Smooth muscle cell (in vitro differentiated cells): ENCODE measurements at regions not wholly inside any gene's neighbourhood (a gene's known extent, or its start where the extent isn't known, plus 50 kb on each side); places are given as distances from the start of the nearest gene placed in this dataset.
"Not testable (repeated sequence)": the region's sequence is repeated elsewhere in the genome, so short reads cannot be mapped to it uniquely, and the experiment has no call there.

Source experiments
- DNase-seq: peaks from one replicate; lab custom pipeline; 2025; ENCODE audit not compliant: unreplicated experiment; lab: John Stamatoyannopoulos, UW
- H2AFZ ChIP-seq: fragments of 200-600 bp; sonication (generic); 2 replicates; pipeline ENCODE4 v1.6.0; 2016; ENCODE audit warnings: antibody characterized with exemption, low read depth, mild to moderate bottlenecking
- H3F3A ChIP-seq: fragments of 200-600 bp; sonication (generic); 2 replicates; pipeline ENCODE4 v1.6.0; 2017; ENCODE audit warnings: antibody characterized with exemption, low read depth
- H3K27ac ChIP-seq: fragments of 200-600 bp; sonication (generic); 2 replicates; pipeline ENCODE4 v1.5.1; 2016; ENCODE audit warnings: low read depth, mild to moderate bottlenecking
- H3K27me3 ChIP-seq: fragments of 200-600 bp; sonication (generic); 2 replicates; pipeline ENCODE4 v1.6.1; 2016; ENCODE audit warnings: low read depth, mild to moderate bottlenecking
- H3K36me3 ChIP-seq: fragments of 200-600 bp; sonication (generic); 2 replicates; pipeline ENCODE4 v1.5.1; 2016; ENCODE audit warnings: low read depth
- H3K4me1 ChIP-seq: fragments of 200-600 bp; sonication (generic); 2 replicates; pipeline ENCODE4 v1.5.1; 2016; ENCODE audit warnings: low read depth
- H3K4me2 ChIP-seq: fragments of 200-600 bp; sonication (generic); 2 replicates; pipeline ENCODE4 v1.6.0; 2016; ENCODE audit warnings: mild to moderate bottlenecking
- H3K4me3 ChIP-seq: fragments of 200-600 bp; sonication (generic); 2 replicates; pipeline ENCODE4 v1.5.1; 2016; ENCODE audit warnings: mild to moderate bottlenecking
- H3K79me2 ChIP-seq: fragments of 200-600 bp; sonication (generic); 2 replicates; pipeline ENCODE4 v1.6.0; 2016; ENCODE audit warnings: low read depth, mild to moderate bottlenecking
- H3K9ac ChIP-seq: fragments of 200-600 bp; sonication (generic); 2 replicates; pipeline ENCODE4 v1.6.0; 2016; ENCODE audit warnings: low read depth
- H3K9me3 ChIP-seq: fragments of 200-600 bp; sonication (generic); replicated peaks from 2 replicates; pipeline ENCODE4 v1.5.1; 2016; ENCODE audit warnings: low read depth
- H4K20me1 ChIP-seq: fragments of 200-600 bp; sonication (generic); 2 replicates; pipeline ENCODE4 v1.6.0; 2016; ENCODE audit warnings: low read depth
- WGBS: methylation state at CpG from one replicate; pipeline ENCODE4 v1.1.7; 2016; ENCODE audit warnings: low lambda C conversion rate; 5-methylcytosine and 5-hydroxymethylcytosine counted together

- not testable (repeated sequence) for H3K27ac ChIP-seq, H3K9me3 ChIP-seq, H3K4me3 ChIP-seq, H3K36me3 ChIP-seq, H3K9ac ChIP-seq, DNase-seq, H3K4me2 ChIP-seq, H3K27me3 ChIP-seq, H3K4me1 ChIP-seq, H2AFZ ChIP-seq
- H3K79me2 ChIP-seq: peaks cover 90% of the 10 kb centered on the region
- WGBS: 95% methylated on average over 23 of the region's 23 CpGs
- H3F3A ChIP-seq: peaks cover 11% of the 10 kb centered on the region
- peaks cover 91% of the 10 kb centered on the region for H4K20me1 ChIP-seq
Observed at GRCh38 chr16:21506857-21507456, 92.4 kb upstream of the METTL9 start.

GRCh38 chr16:21507631-21508305 is 91.6 kb upstream of the METTL9 start:
- peaks cover 98% of the 10 kb centered on the region for H3K79me2 ChIP-seq
- H3F3A ChIP-seq: peaks cover 19% of the 10 kb centered on the region
- not testable (repeated sequence) for H3K27me3 ChIP-seq, H3K4me3 ChIP-seq, H3K36me3 ChIP-seq, H3K4me2 ChIP-seq, H2AFZ ChIP-seq, DNase-seq, H3K9me3 ChIP-seq, H3K27ac ChIP-seq, H3K4me1 ChIP-seq, H3K9ac ChIP-seq
- H4K20me1 ChIP-seq: peaks cover 99% of the 10 kb centered on the region
- whole genome bisulfite sequencing: 94% methylated on average over 15 of the region's 15 CpGs

DNA sequence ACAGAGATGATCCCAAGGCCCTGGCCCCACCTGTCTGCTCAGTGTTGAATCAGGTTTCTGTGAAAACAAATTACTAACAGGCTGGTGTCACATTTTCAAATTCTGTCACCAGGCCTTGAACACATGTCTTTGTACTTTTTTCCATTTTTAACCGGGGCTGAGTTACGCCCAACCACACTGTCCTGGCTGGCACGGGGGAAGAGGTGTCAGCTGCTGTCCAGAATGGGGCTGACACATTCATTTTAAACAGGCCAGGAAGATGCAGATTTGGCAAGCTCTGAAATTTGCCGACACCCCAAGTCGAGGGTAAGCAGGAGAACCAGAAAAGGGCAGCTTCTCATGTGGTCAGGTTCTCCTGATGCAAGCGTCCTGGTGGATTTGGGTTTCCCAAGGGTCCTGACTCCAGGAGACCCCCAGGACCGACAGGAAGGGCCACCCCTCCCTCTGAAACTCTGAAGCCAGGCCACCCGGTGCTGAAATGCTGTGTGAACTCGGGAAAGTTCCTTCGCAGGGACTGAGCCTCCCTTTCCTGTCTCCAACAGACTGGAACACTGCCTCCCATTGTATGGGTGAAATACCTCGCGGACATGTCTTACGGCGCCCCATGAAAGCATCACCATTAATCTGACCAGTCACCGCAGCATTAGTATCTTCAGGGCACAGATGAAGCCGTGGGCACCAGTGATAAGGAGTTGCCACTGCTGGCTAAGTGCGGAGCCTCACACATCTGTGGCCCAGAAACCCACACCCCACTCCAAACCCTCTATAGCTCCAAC is 90.5 kb upstream of the METTL9 start:
- H3K4me2 ChIP-seq: not testable (repeated sequence)

DNA sequence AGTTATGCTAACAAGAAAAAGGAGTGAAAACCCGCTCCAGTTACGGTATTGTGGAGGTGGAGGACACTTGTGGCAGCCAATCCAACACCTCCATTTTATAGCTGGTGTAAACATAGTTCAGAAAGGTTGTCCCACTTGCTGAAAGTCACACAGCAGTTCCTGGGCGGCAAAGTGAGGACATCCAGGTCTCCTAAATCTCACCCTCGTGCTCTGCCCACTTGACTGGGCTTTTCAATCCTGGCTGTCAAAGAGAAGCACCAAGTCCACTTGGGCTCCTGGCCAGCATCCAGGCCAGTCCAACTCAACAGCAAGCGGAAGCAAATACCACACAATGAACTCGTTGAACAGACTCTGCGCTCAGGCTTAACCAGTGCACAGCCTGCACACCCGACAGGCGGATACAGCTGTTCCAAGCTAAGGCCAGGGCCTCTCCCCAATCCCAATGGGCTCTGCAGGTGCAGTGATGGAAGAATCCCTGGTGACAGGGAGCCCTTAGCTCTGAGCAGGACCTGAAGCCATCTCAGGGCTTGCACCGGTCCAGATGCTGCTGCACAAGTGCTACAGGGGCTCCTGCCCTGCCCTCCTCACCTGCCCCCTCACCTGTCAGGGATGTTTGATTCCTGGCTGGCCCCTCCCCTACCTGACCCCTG is 89.8 kb upstream of the METTL9 start:
- not testable (repeated sequence) for DNase-seq, H3K9me3 ChIP-seq, H3K27ac ChIP-seq, H2AFZ ChIP-seq, H3K36me3 ChIP-seq, H3K4me3 ChIP-seq, H3K4me1 ChIP-seq, H3K27me3 ChIP-seq, H3K4me2 ChIP-seq
- 92% methylated on average over 10 of the region's 10 CpGs for WGBS
- Histone ChIP-seq H3F3A (peaks cover 11% of the 10 kb centered on the region), H3K9ac (peak overlapping the region; percentile 0), H3K79me2 (peaks cover 99% of the 10 kb centered on the region), H4K20me1 (peaks cover 99% of the 10 kb centered on the region)

More for the DNA sequence above, 90.5 kb upstream of the METTL9 start:
- H3K4me3 ChIP-seq, H3K27ac ChIP-seq, H3K27me3 ChIP-seq, H3K36me3 ChIP-seq, H3K9me3 ChIP-seq, DNase-seq, H2AFZ ChIP-seq, H3K4me1 ChIP-seq: not testable (repeated sequence)
- Histone ChIP-seq H3K9ac (peak overlapping the region; percentile 0), H4K20me1 (peaks cover 99% of the 10 kb centered on the region), H3F3A (peaks cover 18% of the 10 kb centered on the region), H3K79me2 (peaks cover 99% of the 10 kb centered on the region)
- WGBS: 79% methylated on average over 17 of the region's 17 CpGs

DNA sequence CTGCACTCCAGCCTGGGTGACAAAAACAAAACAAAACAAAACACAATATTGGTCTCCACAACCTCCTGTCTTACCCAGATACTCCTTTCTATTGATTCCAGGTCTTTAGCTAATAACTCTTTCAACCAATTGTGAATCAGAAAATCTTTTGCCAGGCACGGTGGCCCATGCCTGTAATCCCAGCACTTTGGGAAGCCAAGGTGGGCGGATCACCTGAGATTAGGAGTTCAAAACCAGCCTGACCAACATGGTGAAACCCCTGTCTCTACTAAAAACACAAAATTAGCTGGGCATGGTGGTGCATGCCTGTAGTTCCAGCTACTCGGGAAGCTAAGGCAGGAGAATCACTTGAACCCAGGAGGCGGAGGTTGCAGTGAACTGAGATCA is 88.5 kb upstream of the METTL9 start:
- Histone ChIP-seq H3K4me1 (peaks cover 12% of the 10 kb centered on the region), H3K27ac (peak overlapping the region; percentile 68), H4K20me1 (peaks cover 100% of the 10 kb centered on the region), H3K4me2 (peak overlapping the region; percentile 22), H3F3A (peaks cover 13% of the 10 kb centered on the region), H3K79me2 (peaks cover 99% of the 10 kb centered on the region)
- H3K9ac ChIP-seq, H3K4me3 ChIP-seq, H3K9me3 ChIP-seq, H3K36me3 ChIP-seq, DNase-seq, H2AFZ ChIP-seq, H3K27me3 ChIP-seq: not testable (repeated sequence)
- 88% methylated on average over 4 of the region's 4 CpGs for WGBS

DNA sequence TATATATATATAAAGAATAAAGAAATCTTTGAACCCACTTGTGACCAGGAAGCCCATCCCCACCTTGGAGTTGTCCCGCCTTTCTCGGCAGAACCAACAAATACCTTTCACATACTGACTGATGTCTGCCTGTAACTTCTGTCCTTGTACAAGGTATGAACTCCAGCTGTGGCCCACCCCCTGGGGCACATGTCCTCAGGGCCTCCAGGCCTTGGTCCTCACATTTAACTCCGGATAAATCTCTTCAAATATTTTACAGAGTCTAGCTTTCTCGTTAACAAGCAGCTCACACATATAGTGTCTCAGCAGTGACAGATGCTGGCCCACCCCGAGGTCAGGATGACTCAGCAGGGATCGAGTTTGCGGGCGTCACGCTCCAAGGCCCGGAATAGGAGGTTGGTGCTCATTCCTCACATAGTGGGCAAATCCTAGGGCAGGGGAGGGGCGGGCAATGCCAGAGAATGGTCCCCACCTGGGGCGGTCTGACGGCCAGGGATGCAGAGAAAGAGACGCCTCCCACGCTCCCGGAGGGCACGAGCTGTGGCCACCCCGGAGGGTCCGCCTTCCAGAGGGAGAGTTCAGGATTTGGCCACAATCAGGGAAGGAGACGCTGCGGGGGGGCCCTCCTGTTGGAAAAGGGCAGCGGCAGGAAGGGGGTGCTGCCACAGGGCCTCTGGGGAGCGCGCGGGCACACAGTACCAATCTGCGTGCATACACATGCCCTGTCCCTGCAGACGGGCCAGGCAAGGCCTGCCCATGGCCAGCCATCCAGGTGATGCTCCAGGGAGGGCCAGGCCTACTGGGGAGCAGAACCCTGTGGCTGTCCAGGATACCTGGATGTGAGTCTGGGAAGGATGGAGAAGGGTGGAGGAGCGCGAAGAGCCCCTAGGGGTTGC is 87.8 kb upstream of the METTL9 start:
- H3K36me3 ChIP-seq, H3K9me3 ChIP-seq, H2AFZ ChIP-seq, H3K27me3 ChIP-seq, H3K4me3 ChIP-seq, H3K9ac ChIP-seq: not testable (repeated sequence)
- peak; percentile 35 for DNase-seq
- peaks cover 100% of the 10 kb centered on the region for H4K20me1 ChIP-seq
- peaks cover 13% of the 10 kb centered on the region for H3F3A ChIP-seq
- H3K79me2 ChIP-seq: peaks cover 99% of the 10 kb centered on the region
- peak overlapping the region; percentile 68 for H3K27ac ChIP-seq
- 51% methylated on average over 29 of the region's 29 CpGs for WGBS
- H3K4me2 ChIP-seq: peak overlapping the region; percentile 22
- H3K4me1 ChIP-seq: peaks cover 17% of the 10 kb centered on the region

DNA sequence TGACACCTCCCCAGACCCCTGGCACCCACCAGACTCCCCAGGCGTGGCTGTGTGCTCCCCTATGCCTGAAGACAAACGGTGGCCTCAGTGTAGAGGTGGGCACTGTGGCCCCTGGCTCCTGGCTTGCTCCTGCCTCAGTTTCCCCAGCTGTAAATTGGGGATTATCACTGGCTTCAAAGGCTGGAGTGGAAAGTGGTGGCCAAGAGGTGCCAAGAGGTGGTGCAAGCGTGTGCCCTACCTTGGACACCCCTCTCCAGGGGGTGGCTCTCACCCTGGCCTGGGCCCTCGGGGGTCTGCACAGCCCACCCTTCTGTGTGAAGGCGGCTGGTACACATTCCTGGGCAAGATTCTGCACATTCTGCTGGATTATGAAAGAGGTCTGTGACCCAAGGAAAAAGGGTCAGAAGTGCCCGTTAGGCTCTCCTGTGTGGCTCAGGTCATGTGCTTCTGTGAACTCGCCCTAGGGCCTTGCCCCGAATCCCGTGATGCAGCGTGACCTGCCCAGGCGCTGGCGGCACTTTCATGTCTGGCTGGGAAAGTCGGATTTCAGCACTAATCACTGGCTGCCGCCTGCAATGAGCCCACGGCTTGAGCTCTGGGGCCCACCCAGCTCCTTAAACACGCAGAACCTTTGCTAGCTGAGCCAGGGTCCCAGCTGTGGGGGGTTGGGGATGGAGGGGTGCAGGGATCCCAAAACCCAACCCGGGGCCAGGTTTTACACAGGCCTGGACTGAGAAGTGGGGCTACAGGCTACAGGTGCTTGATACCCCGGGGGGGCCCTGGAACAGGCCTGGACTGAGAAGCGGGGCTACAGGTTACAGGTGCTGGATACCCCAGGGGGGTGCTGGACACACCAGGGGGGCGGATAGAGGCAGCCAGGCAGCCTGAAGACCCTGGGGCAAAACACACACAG is 86.8 kb upstream of the METTL9 start:
- not testable (repeated sequence) for H3K4me3 ChIP-seq

More for the DNA sequence above, 86.8 kb upstream of the METTL9 start:
- 61% methylated on average over 20 of the region's 20 CpGs for WGBS
- Histone ChIP-seq H4K20me1 (peaks cover 100% of the 10 kb centered on the region), H3K27ac (peak overlapping the region; percentile 68), H3K79me2 (peaks cover 98% of the 10 kb centered on the region), H3K4me2 (peak overlapping the region; percentile 25), H3F3A (peaks cover 13% of the 10 kb centered on the region), H3K4me1 (peaks cover 22% of the 10 kb centered on the region)
- not testable (repeated sequence) for DNase-seq, H3K36me3 ChIP-seq, H3K27me3 ChIP-seq, H2AFZ ChIP-seq, H3K9ac ChIP-seq, H3K9me3 ChIP-seq
